ENCODE measurements at regions not wholly inside any gene's neighbourhood (a gene's known extent, or its start where the extent isn't known, plus 50 kb on each side); places are given as distances from the start of the nearest gene placed in this dataset.

DNA sequence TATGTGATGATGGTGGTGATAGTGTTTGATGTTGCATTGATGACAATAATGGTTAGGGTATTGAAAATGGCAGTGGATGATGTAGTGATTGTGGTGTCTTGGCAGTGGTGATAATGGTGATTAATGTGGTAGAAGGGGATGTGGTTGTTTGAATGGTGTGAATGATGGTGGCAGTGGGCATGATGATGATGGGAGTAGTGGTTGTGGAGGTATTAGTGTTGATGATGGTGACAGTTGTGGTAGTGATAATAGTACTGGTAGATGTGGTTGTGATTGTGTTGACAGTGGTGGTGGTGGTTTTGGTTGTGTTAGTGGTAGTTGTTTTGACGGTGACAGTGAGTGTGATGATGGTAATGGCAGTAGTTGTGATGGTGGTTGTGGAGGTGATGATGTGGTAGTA is 1049.0 kb downstream of the VRK1 start:
- H3K4me3 ChIP-seq (ENCODE audit: insufficient read length, low read depth), result no peak overlapping the region
- no peak for TF ChIP-seq ZNF274 (IDR thresholded peaks at IDR 0.05; ENCODE audit: low read depth, low read length)
- no peak for TF ChIP-seq YY1 (IDR thresholded peaks at IDR 0.05; ENCODE audit: insufficient read depth, insufficient read length)
- TF ChIP-seq SUZ12 (IDR thresholded peaks at IDR 0.05; ENCODE audit: extremely low read depth, insufficient read depth, insufficient read length), result no peak
- no peaks in the 10 kb centered on the region for H3K9me3 ChIP-seq (ENCODE audit: insufficient read depth, low read length)
- no peak overlapping the region for H3K9ac ChIP-seq (ENCODE audit: insufficient read length, low read depth)
- H3K27me3 ChIP-seq (ENCODE audit: insufficient read depth, insufficient read length), result no peaks in the 10 kb centered on the region
- H3K4me1 ChIP-seq (ENCODE audit: insufficient read depth, insufficient read length), result no peaks in the 10 kb centered on the region
- H3K36me3 ChIP-seq (ENCODE audit: insufficient read depth, insufficient read length, low read length), result no peaks in the 10 kb centered on the region
- no peak for DNase-seq (ENCODE audit: low read depth, low spot score)

DNA sequence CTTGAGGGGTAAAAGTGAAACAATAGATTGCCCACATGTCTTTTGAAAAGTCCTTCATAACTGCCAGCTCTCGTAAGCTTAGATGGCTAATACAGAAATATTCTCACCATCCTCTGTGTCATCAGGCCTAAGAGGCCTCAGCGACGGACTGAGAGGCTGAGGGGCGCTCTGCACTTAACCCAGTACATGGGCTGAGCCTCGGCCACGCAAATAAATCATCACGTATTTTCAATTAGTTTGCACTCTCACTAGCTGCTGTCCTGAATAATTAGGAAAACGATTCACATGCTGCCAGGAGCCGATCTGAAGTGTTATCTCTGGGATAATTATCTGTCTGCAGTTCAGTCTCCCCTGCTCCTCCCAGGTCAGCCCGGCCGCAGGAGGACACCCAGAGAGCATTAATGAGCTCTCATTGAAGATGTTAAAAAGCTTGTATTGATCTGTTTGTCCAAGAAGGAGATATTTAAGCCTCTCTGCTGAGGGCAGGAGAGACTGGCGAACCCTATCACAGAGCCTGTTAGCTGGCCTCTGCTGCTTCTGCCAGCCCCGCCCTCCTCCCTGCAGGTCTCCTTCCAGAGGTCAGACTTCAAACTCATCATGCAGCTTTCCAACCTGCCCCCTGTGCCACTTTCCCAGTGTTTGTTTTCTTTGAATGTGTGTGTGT is 1051.3 kb downstream of the VRK1 start:
- no peaks in the 10 kb centered on the region for H3K4me1 ChIP-seq (ENCODE audit: insufficient read depth, insufficient read length)
- no peak overlapping the region for H3K4me3 ChIP-seq (ENCODE audit: insufficient read length, low read depth)
- peak; percentile 8 for DNase-seq (ENCODE audit: low read depth, low spot score)
- no peak overlapping the region for H3K9ac ChIP-seq (ENCODE audit: insufficient read length, low read depth)
- no peak for TF ChIP-seq YY1 (IDR thresholded peaks at IDR 0.05; ENCODE audit: insufficient read depth, insufficient read length)
- no peak for TF ChIP-seq ZNF274 (IDR thresholded peaks at IDR 0.05; ENCODE audit: low read depth, low read length)
- TF ChIP-seq SUZ12 (IDR thresholded peaks at IDR 0.05; ENCODE audit: extremely low read depth, insufficient read depth, insufficient read length), result no peak
- no peaks in the 10 kb centered on the region for H3K9me3 ChIP-seq (ENCODE audit: insufficient read depth, low read length)
- no peaks in the 10 kb centered on the region for H3K36me3 ChIP-seq (ENCODE audit: insufficient read depth, insufficient read length, low read length)
- no peaks in the 10 kb centered on the region for H3K27me3 ChIP-seq (ENCODE audit: insufficient read depth, insufficient read length)

DNA sequence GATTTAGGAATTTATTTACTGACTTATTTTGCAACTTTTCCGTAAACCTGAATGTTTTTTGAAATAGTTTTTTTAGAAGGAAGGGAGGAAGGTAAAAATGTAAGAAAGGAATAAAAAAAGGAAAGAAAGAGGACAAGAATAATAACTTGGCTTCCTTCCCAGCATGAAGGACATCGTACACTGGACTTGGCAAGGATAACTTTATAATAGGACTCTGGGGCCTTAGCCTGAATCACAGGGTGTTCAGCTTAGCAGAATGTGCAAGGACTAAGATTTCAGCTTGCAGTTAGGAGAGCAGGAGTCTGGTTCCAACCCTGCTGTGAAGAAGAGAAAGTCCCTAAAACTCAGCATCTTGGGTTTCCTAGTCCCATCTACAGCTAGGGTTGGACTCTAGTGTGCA is 1053.3 kb downstream of the VRK1 start:
- no peak overlapping the region for H3K4me3 ChIP-seq (ENCODE audit: insufficient read length, low read depth)
- H3K36me3 ChIP-seq (ENCODE audit: insufficient read depth, insufficient read length, low read length), result no peaks in the 10 kb centered on the region
- TF ChIP-seq ZNF274 (IDR thresholded peaks at IDR 0.05; ENCODE audit: low read depth, low read length) (no peak), YY1 (IDR thresholded peaks at IDR 0.05; ENCODE audit: insufficient read depth, insufficient read length) (no peak), SUZ12 (IDR thresholded peaks at IDR 0.05; ENCODE audit: extremely low read depth, insufficient read depth, insufficient read length) (no peak)
- no peak for DNase-seq (ENCODE audit: low read depth, low spot score)
- H3K27me3 ChIP-seq (ENCODE audit: insufficient read depth, insufficient read length), result no peaks in the 10 kb centered on the region
- no peaks in the 10 kb centered on the region for H3K9me3 ChIP-seq (ENCODE audit: insufficient read depth, low read length)
- H3K4me1 ChIP-seq (ENCODE audit: insufficient read depth, insufficient read length), result no peaks in the 10 kb centered on the region
- H3K9ac ChIP-seq (ENCODE audit: insufficient read length, low read depth), result no peak overlapping the region

DNA sequence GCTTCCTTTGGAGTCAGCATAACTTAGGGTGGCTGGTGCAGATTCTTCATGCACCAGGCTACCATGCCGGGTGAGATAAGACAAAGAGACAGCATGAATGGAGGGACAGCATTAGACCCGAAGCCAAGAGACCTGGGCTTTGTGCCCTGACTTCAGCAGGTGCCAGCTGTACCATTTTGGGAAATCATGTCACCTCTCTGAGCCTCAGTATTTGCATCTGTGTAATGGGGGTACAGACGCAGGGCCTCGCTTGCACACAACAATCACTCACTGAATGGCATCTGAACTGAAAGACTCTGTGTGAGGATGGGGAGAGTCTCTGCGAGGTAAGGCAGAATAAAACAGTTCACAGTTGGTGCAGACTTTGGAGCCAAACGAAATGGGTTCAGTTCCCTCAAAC is 1053.7 kb downstream of the VRK1 start:
- TF ChIP-seq SUZ12 (IDR thresholded peaks at IDR 0.05; ENCODE audit: extremely low read depth, insufficient read depth, insufficient read length), result no peak
- TF ChIP-seq ZNF274 (IDR thresholded peaks at IDR 0.05; ENCODE audit: low read depth, low read length), result no peak
- no peak for TF ChIP-seq YY1 (IDR thresholded peaks at IDR 0.05; ENCODE audit: insufficient read depth, insufficient read length)
- no peaks in the 10 kb centered on the region for H3K36me3 ChIP-seq (ENCODE audit: insufficient read depth, insufficient read length, low read length)
- H3K4me3 ChIP-seq (ENCODE audit: insufficient read length, low read depth), result no peak overlapping the region
- H3K27me3 ChIP-seq (ENCODE audit: insufficient read depth, insufficient read length), result no peaks in the 10 kb centered on the region
- H3K9me3 ChIP-seq (ENCODE audit: insufficient read depth, low read length), result no peaks in the 10 kb centered on the region
- no peak for DNase-seq (ENCODE audit: low read depth, low spot score)
- no peak overlapping the region for H3K9ac ChIP-seq (ENCODE audit: insufficient read length, low read depth)
- H3K4me1 ChIP-seq (ENCODE audit: insufficient read depth, insufficient read length), result no peaks in the 10 kb centered on the region

GRCh38 chr14:97851428-97851995 is 1054.3 kb downstream of the VRK1 start:
- no peak for DNase-seq (ENCODE audit: low read depth, low spot score)
- no peak for TF ChIP-seq SUZ12 (IDR thresholded peaks at IDR 0.05; ENCODE audit: extremely low read depth, insufficient read depth, insufficient read length)
- no peak for TF ChIP-seq YY1 (IDR thresholded peaks at IDR 0.05; ENCODE audit: insufficient read depth, insufficient read length)
- no peak for TF ChIP-seq ZNF274 (IDR thresholded peaks at IDR 0.05; ENCODE audit: low read depth, low read length)

DNA sequence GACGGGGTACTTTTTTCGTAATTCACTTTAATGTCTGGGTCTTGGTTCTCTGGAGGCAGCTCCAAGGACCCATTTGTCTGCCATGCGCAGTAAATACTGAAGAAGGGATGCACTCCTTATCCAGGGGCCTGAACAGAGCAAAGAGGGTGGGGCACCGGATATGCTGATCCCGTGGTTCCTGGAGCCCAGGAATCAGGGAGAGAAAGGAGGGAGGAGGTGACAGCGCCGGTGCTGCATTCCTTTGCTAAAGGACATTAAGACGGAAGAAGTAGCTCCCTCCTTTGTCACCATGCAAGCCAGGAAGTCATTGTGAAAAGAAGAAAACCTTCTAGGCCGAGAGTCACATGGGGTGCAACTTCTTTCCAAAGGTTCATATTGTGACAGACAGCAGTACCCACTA is 1057.7 kb downstream of the VRK1 start:
- H3K27me3 ChIP-seq (ENCODE audit: insufficient read depth, insufficient read length), result no peaks in the 10 kb centered on the region
- H3K9ac ChIP-seq (ENCODE audit: insufficient read length, low read depth), result no peak overlapping the region
- TF ChIP-seq SUZ12 (IDR thresholded peaks at IDR 0.05; ENCODE audit: extremely low read depth, insufficient read depth, insufficient read length) (no peak), ZNF274 (IDR thresholded peaks at IDR 0.05; ENCODE audit: low read depth, low read length) (no peak), YY1 (IDR thresholded peaks at IDR 0.05; ENCODE audit: insufficient read depth, insufficient read length) (no peak)
- H3K4me1 ChIP-seq (ENCODE audit: insufficient read depth, insufficient read length), result no peaks in the 10 kb centered on the region
- no peak overlapping the region for H3K4me3 ChIP-seq (ENCODE audit: insufficient read length, low read depth)
- no peaks in the 10 kb centered on the region for H3K36me3 ChIP-seq (ENCODE audit: insufficient read depth, insufficient read length, low read length)
- no peak for DNase-seq (ENCODE audit: low read depth, low spot score)
- H3K9me3 ChIP-seq (ENCODE audit: insufficient read depth, low read length), result no peaks in the 10 kb centered on the region

More at GRCh38 chr14:97851428-97851995, 1054.3 kb downstream of the VRK1 start:
- no peaks in the 10 kb centered on the region for H3K36me3 ChIP-seq (ENCODE audit: insufficient read depth, insufficient read length, low read length)
- no peak overlapping the region for H3K9ac ChIP-seq (ENCODE audit: insufficient read length, low read depth)
- H3K4me1 ChIP-seq (ENCODE audit: insufficient read depth, insufficient read length), result no peaks in the 10 kb centered on the region
- H3K4me3 ChIP-seq (ENCODE audit: insufficient read length, low read depth), result no peak overlapping the region
- H3K9me3 ChIP-seq (ENCODE audit: insufficient read depth, low read length), result no peaks in the 10 kb centered on the region
- H3K27me3 ChIP-seq (ENCODE audit: insufficient read depth, insufficient read length), result no peaks in the 10 kb centered on the region

DNA sequence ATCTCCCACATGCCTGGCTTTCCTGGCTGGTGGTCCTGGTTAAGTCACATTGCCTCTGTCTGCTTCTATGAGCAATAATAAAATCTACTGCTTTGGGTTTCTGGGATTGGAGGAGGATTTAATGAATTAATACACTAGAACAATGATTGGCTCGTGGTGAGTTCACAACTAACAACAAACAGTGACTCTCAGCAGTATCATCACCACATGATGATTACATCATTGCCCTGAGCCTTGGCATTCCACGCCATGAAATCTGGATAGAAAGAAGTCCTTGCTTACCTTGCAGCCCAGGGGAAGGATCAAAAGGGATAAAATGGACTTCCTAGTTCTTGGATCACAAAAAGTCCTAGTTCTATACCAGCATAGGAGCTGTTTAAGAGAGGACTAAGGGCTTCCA is 1069.0 kb downstream of the VRK1 start:
- Histone ChIP-seq H3K9ac (ENCODE audit: insufficient read length, low read depth) (no peak overlapping the region), H3K36me3 (ENCODE audit: insufficient read depth, insufficient read length, low read length) (no peaks in the 10 kb centered on the region), H3K27me3 (ENCODE audit: insufficient read depth, insufficient read length) (no peaks in the 10 kb centered on the region), H3K4me3 (ENCODE audit: insufficient read length, low read depth) (no peak overlapping the region), H3K4me1 (ENCODE audit: insufficient read depth, insufficient read length) (no peaks in the 10 kb centered on the region), H3K9me3 (ENCODE audit: insufficient read depth, low read length) (no peaks in the 10 kb centered on the region; the same call in 1 of the 2 replicates)
- no peak for DNase-seq (ENCODE audit: low read depth, low spot score)
- no peak for TF ChIP-seq ZNF274 (IDR thresholded peaks at IDR 0.05; ENCODE audit: low read depth, low read length)
- TF ChIP-seq YY1 (IDR thresholded peaks at IDR 0.05; ENCODE audit: insufficient read depth, insufficient read length), result no peak
- no peak for TF ChIP-seq SUZ12 (IDR thresholded peaks at IDR 0.05; ENCODE audit: extremely low read depth, insufficient read depth, insufficient read length)
